Sigmoid colon (tissue), 4 donors: ENCODE measurements at regions not wholly inside any gene's neighbourhood (a gene's known extent, or its start where the extent isn't known, plus 50 kb on each side); places are given as distances from the start of the nearest gene placed in this dataset.

Experiments
- CTCF ChIP-seq, 4 experiments: fragments of 450-650 bp in 3 of 4; fragments of 200-600 bp in 1 of 4; IDR thresholded peaks; one replicate each; pipeline ENCODE4 v1.5.1; 2016 to 2019; ENCODE audit warnings: antibody characterized with exemption in 4 of 4, mild to moderate bottlenecking in 3 of 4, moderate library complexity in 2 of 4
- EP300 ChIP-seq, 4 donors: sonication (generic); formaldehyde crosslinking; IDR thresholded peaks; one replicate each; pipeline ENCODE4 v1.6.1; 2017; ENCODE audit warnings: antibody characterized with exemption in 4 of 4
- POLR2A ChIP-seq, 2 donors: fragments of 450-650 bp; IDR thresholded peaks; one replicate each; pipeline ENCODE4 v1.6.1; 2016; ENCODE audit warnings: antibody characterized with exemption in 2 of 2, mild to moderate bottlenecking in 2 of 2, moderate library complexity in 2 of 2
- POLR2AphosphoS5 ChIP-seq, 4 donors: sonication (generic); formaldehyde crosslinking; IDR thresholded peaks; one replicate each; pipeline ENCODE4 v1.6.1; 2017; ENCODE audit warnings: antibody characterized with exemption in 4 of 4

- TF ChIP-seq CTCF (IDR thresholded peaks at IDR 0.05) (no peak), POLR2AphosphoS5 (IDR thresholded peaks at IDR 0.05) (no peak), POLR2A (IDR thresholded peaks at IDR 0.05) (no peak), EP300 (IDR thresholded peaks at IDR 0.05) (no peak)
Observed at GRCh38 chr13:44661936-44662335, 85.8 kb upstream of the TSC22D1 start.
